ENCODE measurements at regions not wholly inside any gene's neighbourhood (a gene's known extent, or its start where the extent isn't known, plus 50 kb on each side); places are given as distances from the start of the nearest gene placed in this dataset.

DNA sequence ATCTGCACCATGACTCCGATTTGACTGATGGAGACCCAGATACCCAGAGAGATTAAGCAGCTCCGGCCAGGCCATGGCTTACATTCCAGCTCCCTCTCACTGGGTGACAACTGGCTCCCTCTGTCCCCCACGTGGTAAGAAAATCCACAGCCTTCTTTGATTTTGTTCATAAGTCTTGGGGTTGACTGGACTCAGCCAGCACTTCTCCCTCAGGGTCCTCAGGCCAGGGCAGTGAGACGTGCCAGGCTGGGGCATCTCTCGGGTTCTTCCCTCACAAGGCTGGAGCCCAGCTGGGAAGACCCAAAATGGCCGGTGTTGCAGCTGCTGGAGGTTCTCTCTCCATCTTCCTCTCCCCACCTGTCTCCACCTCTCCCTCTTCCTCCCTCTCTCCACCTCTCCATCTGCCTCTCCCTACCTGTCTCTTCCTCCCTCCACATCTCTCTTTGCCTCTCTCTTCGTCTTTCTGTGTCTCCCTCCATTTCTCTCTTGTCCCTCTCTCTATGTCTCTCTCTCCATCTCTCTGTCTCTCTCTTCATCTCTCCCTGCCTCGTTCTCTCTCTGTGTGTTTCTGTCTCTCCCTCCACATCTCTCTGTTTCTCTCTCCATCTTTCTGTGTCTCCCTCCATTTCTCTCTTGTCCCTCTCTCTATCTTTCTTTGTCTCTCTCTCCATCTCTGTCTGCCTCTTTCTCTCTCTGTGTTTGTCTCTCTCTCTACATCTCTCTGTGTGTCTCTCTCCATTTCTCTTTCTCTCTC is 105.3 kb downstream of the FOXL1 start:
- Histone ChIP-seq H3K4me3 (ENCODE audit: low read depth, low read length) (no peak overlapping the region), H3K27ac (ENCODE audit: extremely low read depth, low read depth, low read length) (no peak overlapping the region), H3K4me1 (ENCODE audit: control insufficient read depth, insufficient read depth, low read length) (no peaks in the 10 kb centered on the region), H3K36me3 (ENCODE audit: control insufficient read depth in 2 of 2, insufficient read depth in 1 of 2, low read length in 2 of 2) (no peaks in the 10 kb centered on the region), H3K9me3 (ENCODE audit: control insufficient read depth, insufficient read depth, low read depth, low read length) (no peaks in the 10 kb centered on the region)
- POLR2A ChIA-PET, result no interaction called here
- TF ChIP-seq ZNF776 (tag by site-specific recombination; IDR thresholded peaks at IDR 0.05; ENCODE audit: borderline replicate concordance) (peak; percentile 65; the same call in 1 of the 2 replicates), ZNF366 (tag by site-specific recombination; conservative IDR thresholded peaks at IDR 0.05) (peak; percentile 84), SALL2 (tag by site-specific recombination; IDR thresholded peaks at IDR 0.05; ENCODE audit: borderline replicate concordance) (0 out of 2 replicates have a peak, but pooled peaks have one; percentile 56), ZNF596 (tag by site-specific recombination; IDR thresholded peaks at IDR 0.05) (peak; percentile 92), ZNF169 (tag by site-specific recombination; IDR thresholded peaks at IDR 0.05) (peak; percentile 80), ZNF600 (tag by site-specific recombination; IDR thresholded peaks at IDR 0.05) (no peak)
- CTCF ChIA-PET, result no interaction called here

DNA sequence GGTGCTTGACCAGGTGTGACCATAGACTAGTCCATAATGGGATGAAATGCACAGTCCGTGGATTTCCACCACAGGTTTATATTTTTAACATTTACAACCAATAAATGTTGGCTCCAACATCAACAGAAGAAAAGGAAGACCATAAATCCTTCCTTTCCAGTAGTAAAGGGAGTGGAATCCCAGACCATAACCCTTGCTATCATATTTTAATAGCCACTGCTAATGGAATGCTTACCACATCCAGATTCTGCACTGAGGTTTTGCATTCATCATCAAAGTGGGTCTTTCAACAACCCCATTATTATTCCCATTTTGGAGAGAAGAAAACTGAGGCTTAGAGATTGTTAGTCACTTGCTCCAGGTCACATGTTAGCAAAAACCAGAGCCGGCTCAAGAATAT is 106.7 kb downstream of the FOXL1 start:
- no peaks in the 10 kb centered on the region for H3K9me3 ChIP-seq (ENCODE audit: control insufficient read depth, insufficient read depth, low read depth, low read length)
- ChIA-PET CTCF (interaction anchor here (0.9 kb wide), 1 partner anchor 377 kb away, joined by 3 read pairs; no protein-coding TSS in a partner anchor), POLR2A (no interaction called here)
- H3K36me3 ChIP-seq (ENCODE audit: control insufficient read depth in 2 of 2, insufficient read depth in 1 of 2, low read length in 2 of 2), result no peaks in the 10 kb centered on the region
- H3K4me3 ChIP-seq (ENCODE audit: low read depth, low read length), result no peak overlapping the region
- TF ChIP-seq ZNF341 (tag by site-specific recombination; IDR thresholded peaks at IDR 0.05; ENCODE audit: low read depth), result no peak
- no peak for TF ChIP-seq OSR2 (tag by site-specific recombination; IDR thresholded peaks at IDR 0.05)
- TF ChIP-seq, protein P1, sequence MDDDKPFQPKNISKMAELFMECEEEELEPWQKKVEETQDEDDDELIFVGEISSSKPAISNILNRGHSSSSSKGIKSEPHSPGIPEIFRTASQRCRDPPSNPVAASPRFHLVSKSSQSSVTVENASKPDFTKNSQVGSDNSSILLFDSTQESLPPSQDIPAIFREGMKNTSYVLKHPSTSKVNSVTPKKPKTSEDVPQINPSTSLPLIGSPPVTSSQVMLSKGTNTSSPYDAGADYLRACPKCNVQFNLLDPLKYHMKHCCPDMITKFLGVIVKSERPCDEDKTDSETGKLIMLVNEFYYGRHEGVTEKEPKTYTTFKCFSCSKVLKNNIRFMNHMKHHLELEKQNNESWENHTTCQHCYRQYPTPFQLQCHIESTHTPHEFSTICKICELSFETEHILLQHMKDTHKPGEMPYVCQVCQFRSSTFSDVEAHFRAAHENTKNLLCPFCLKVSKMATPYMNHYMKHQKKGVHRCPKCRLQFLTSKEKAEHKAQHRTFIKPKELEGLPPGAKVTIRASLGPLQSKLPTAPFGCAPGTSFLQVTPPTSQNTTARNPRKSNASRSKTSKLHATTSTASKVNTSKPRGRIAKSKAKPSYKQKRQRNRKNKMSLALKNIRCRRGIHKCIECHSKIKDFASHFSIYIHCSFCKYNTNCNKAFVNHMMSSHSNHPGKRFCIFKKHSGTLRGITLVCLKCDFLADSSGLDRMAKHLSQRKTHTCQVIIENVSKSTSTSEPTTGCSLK (tag by site-specific recombination; IDR thresholded peaks at IDR 0.05), result no peak
- no peak for TF ChIP-seq ZNF354C (tag by site-specific recombination; IDR thresholded peaks at IDR 0.05; ENCODE audit: borderline replicate concordance, low read depth)
- no peak for TF ChIP-seq ZNF416 (tag by site-specific recombination; IDR thresholded peaks at IDR 0.05)
- no peak for TF ChIP-seq GFI1B (tag by site-specific recombination; IDR thresholded peaks at IDR 0.05)
- TF ChIP-seq ZNF561 (tag by site-specific recombination; IDR thresholded peaks at IDR 0.05; ENCODE audit: borderline replicate concordance), result no peak
- TF ChIP-seq ZNF610 (tag by site-specific recombination; IDR thresholded peaks at IDR 0.05; ENCODE audit: borderline replicate concordance), result no peak
- TF ChIP-seq, protein P2, sequence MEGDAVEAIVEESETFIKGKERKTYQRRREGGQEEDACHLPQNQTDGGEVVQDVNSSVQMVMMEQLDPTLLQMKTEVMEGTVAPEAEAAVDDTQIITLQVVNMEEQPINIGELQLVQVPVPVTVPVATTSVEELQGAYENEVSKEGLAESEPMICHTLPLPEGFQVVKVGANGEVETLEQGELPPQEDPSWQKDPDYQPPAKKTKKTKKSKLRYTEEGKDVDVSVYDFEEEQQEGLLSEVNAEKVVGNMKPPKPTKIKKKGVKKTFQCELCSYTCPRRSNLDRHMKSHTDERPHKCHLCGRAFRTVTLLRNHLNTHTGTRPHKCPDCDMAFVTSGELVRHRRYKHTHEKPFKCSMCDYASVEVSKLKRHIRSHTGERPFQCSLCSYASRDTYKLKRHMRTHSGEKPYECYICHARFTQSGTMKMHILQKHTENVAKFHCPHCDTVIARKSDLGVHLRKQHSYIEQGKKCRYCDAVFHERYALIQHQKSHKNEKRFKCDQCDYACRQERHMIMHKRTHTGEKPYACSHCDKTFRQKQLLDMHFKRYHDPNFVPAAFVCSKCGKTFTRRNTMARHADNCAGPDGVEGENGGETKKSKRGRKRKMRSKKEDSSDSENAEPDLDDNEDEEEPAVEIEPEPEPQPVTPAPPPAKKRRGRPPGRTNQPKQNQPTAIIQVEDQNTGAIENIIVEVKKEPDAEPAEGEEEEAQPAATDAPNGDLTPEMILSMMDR (tag by site-specific recombination; IDR thresholded peaks at IDR 0.05), result no peak
- no peak for TF ChIP-seq ZNF133 (tag by site-specific recombination; IDR thresholded peaks at IDR 0.05)
- no peak for TF ChIP-seq KLF17 (tag by site-specific recombination; IDR thresholded peaks at IDR 0.05)
- TF ChIP-seq ZNF544 (tag by site-specific recombination; IDR thresholded peaks at IDR 0.05), result no peak
- no peak for TF ChIP-seq ZNF626 (tag by site-specific recombination; IDR thresholded peaks at IDR 0.05)
- TF ChIP-seq ZNF558 (tag by site-specific recombination; IDR thresholded peaks at IDR 0.05), result no peak
- no peak for TF ChIP-seq ZNF76 (tag by site-specific recombination; IDR thresholded peaks at IDR 0.05; ENCODE audit: borderline replicate concordance, low read depth)
- no peak overlapping the region for H3K27ac ChIP-seq (ENCODE audit: extremely low read depth, low read depth, low read length)
- no peaks in the 10 kb centered on the region for H3K4me1 ChIP-seq (ENCODE audit: control insufficient read depth, insufficient read depth, low read length)
